Epidermal melanocyte (primary cell): ENCODE measurements at regions not wholly inside any gene's neighbourhood (a gene's known extent, or its start where the extent isn't known, plus 50 kb on each side); places are given as distances from the start of the nearest gene placed in this dataset.

Experiments used
- DNase-seq: peaks from one replicate; pipeline ENCODE4 v3.0.0; 2011; ENCODE audit warnings: low spot score; ENCODE audit not compliant: insufficient read length

- no peak for DNase-seq
Observed at GRCh38 chr4:153988492-153989363, 199.8 kb upstream of the SFRP2 start.

- no peak for DNase-seq
Observed at GRCh38 chr4:153987291-153987690, 198.4 kb upstream of the SFRP2 start.

GRCh38 chr4:153976954-153977353 is 188.1 kb upstream of the SFRP2 start:
- DNase-seq, result no peak

GRCh38 chr4:153974452-153974851 is 185.6 kb upstream of the SFRP2 start:
- no peak for DNase-seq

- no peak for DNase-seq
Observed at GRCh38 chr4:153973942-153974341, 185.1 kb upstream of the SFRP2 start.

- DNase-seq, result no peak
Observed at GRCh38 chr4:153971899-153972298, 183.0 kb upstream of the SFRP2 start.

- no peak for DNase-seq
Observed at GRCh38 chr4:153970169-153970568, 181.3 kb upstream of the SFRP2 start.

- DNase-seq, result no peak
Observed at GRCh38 chr4:153969542-153969941, 180.7 kb upstream of the SFRP2 start.

GRCh38 chr4:153966641-153967040 is 177.8 kb upstream of the SFRP2 start:
- no peak for DNase-seq

- DNase-seq, result no peak
Observed at GRCh38 chr4:153963216-153963615, 174.3 kb upstream of the SFRP2 start.

- no peak for DNase-seq
Observed at GRCh38 chr4:153962311-153963039, 173.6 kb upstream of the SFRP2 start.

- DNase-seq, result no peak
Observed at GRCh38 chr4:153955327-153955726, 166.4 kb upstream of the SFRP2 start.

- DNase-seq, result no peak
Observed at GRCh38 chr4:153954654-153955053, 165.8 kb upstream of the SFRP2 start.

GRCh38 chr4:153950100-153950979 is 161.5 kb upstream of the SFRP2 start:
- no peak for DNase-seq

- DNase-seq, result no peak
Observed at GRCh38 chr4:153948041-153948440, 159.2 kb upstream of the SFRP2 start.

GRCh38 chr4:153947124-153947523 is 158.2 kb upstream of the SFRP2 start:
- no peak for DNase-seq

- DNase-seq, result no peak
Observed at GRCh38 chr4:153945704-153946103, 156.8 kb upstream of the SFRP2 start.

GRCh38 chr4:153943738-153944415 is 155.0 kb upstream of the SFRP2 start:
- no peak for DNase-seq

GRCh38 chr4:153940916-153941315 is 152.0 kb upstream of the SFRP2 start:
- no peak for DNase-seq

GRCh38 chr4:153939570-153939969 is 150.7 kb upstream of the SFRP2 start:
- no peak for DNase-seq

- no peak for DNase-seq
Observed at GRCh38 chr4:153938994-153939393, 150.1 kb upstream of the SFRP2 start.
